HUDEP-2 (cell line): ENCODE measurements at regions not wholly inside any gene's neighbourhood (a gene's known extent, or its start where the extent isn't known, plus 50 kb on each side); places are given as distances from the start of the nearest gene placed in this dataset.
"Not testable (repeated sequence)": the region's sequence is repeated elsewhere in the genome, so short reads cannot be mapped to it uniquely, and the experiment has no call there.

Experiments
- DNase-seq, 76 experiments: peaks; one replicate each; lab custom pipeline; 2025; ENCODE audit not compliant: unreplicated experiment in 76 of 76; lab: John Stamatoyannopoulos, UW

GRCh38 chr5:25570067-25570583 lies 925.3 kb upstream of the CDH10 start:
- no peak for DNase-seq

- DNase-seq: no peak
Measured at GRCh38 chr5:25568989-25569625, 924.3 kb upstream of the CDH10 start.

- no peak for DNase-seq
Measured at GRCh38 chr5:25568294-25568693, 923.5 kb upstream of the CDH10 start.

- no peak for DNase-seq
Measured at GRCh38 chr5:25567881-25568280, 923.1 kb upstream of the CDH10 start.

GRCh38 chr5:25562656-25563055 lies 917.9 kb upstream of the CDH10 start:
- no peak for DNase-seq

- no peak for DNase-seq
Measured at GRCh38 chr5:25554077-25554476, 909.3 kb upstream of the CDH10 start.

GRCh38 chr5:25552871-25553481 lies 908.2 kb upstream of the CDH10 start:
- no peak for DNase-seq

- no peak for DNase-seq
Measured at GRCh38 chr5:25550793-25551192, 906.0 kb upstream of the CDH10 start.

- DNase-seq: peak in 5 of 76 experiments; percentile 0 to 16 (median 4)
Measured at GRCh38 chr5:25544652-25545249, 900.0 kb upstream of the CDH10 start.

- no peak for DNase-seq
Measured at GRCh38 chr5:25540628-25541027, 895.9 kb upstream of the CDH10 start.

GRCh38 chr5:25539536-25539935 lies 894.8 kb upstream of the CDH10 start:
- no peak for DNase-seq

GRCh38 chr5:25536461-25536860 lies 891.7 kb upstream of the CDH10 start:
- DNase-seq: not testable (repeated sequence)

GRCh38 chr5:25516141-25516540 lies 871.4 kb upstream of the CDH10 start:
- no peak for DNase-seq

GRCh38 chr5:25515525-25515924 lies 870.7 kb upstream of the CDH10 start:
- DNase-seq: no peak

- DNase-seq: not testable (repeated sequence)
Measured at GRCh38 chr5:25510692-25511091, 865.9 kb upstream of the CDH10 start.

- not testable (repeated sequence) for DNase-seq
Measured at GRCh38 chr5:25508011-25508410, 863.2 kb upstream of the CDH10 start.

GRCh38 chr5:25500635-25501034 lies 855.9 kb upstream of the CDH10 start:
- no peak for DNase-seq

- no peak for DNase-seq
Measured at GRCh38 chr5:25489834-25490538, 845.2 kb upstream of the CDH10 start.

GRCh38 chr5:25488119-25488518 lies 843.3 kb upstream of the CDH10 start:
- no peak for DNase-seq

GRCh38 chr5:25484391-25484790 lies 839.6 kb upstream of the CDH10 start:
- DNase-seq: no peak

- DNase-seq: no peak
Measured at GRCh38 chr5:25481463-25481862, 836.7 kb upstream of the CDH10 start.
